ENCODE measurements at regions not wholly inside any gene's neighbourhood (a gene's known extent, or its start where the extent isn't known, plus 50 kb on each side); places are given as distances from the start of the nearest gene placed in this dataset.

DNA sequence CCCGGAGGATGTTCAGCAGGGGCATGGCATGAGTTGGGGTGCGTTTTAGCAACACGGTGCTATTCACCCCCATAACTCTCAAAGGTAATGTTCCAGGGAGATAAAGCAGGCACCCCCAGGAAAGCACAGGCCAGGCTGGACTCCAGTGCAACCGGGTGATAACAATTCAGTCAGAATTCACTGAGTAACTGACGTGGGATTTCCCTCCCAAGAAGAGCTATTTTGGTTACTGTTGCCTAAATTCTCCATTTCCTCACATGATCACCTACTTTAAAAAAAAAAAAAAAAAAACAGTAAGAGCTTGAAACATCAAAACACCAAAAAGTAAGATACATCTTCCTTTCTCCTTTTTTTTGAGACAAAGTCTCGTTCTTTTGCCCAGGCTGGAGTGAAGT, 137.6 kb upstream of the WWC1 start:
- no peak for TF ChIP-seq EZH2 (IDR thresholded peaks at IDR 0.05; ENCODE audit: borderline replicate concordance, low read length)
- TF ChIP-seq, protein P1, sequence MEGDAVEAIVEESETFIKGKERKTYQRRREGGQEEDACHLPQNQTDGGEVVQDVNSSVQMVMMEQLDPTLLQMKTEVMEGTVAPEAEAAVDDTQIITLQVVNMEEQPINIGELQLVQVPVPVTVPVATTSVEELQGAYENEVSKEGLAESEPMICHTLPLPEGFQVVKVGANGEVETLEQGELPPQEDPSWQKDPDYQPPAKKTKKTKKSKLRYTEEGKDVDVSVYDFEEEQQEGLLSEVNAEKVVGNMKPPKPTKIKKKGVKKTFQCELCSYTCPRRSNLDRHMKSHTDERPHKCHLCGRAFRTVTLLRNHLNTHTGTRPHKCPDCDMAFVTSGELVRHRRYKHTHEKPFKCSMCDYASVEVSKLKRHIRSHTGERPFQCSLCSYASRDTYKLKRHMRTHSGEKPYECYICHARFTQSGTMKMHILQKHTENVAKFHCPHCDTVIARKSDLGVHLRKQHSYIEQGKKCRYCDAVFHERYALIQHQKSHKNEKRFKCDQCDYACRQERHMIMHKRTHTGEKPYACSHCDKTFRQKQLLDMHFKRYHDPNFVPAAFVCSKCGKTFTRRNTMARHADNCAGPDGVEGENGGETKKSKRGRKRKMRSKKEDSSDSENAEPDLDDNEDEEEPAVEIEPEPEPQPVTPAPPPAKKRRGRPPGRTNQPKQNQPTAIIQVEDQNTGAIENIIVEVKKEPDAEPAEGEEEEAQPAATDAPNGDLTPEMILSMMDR (IDR thresholded peaks at IDR 0.05; ENCODE audit: low read length), result no peak
